Osteocyte (in vitro differentiated cells): ENCODE measurements at regions not wholly inside any gene's neighbourhood (a gene's known extent, or its start where the extent isn't known, plus 50 kb on each side); places are given as distances from the start of the nearest gene placed in this dataset.

Source experiments
- DNase-seq: peaks from one replicate; pipeline ENCODE4 v3.0.0; 2021; ENCODE audit warnings: mixed read lengths; ENCODE audit not compliant: unreplicated experiment; ENCODE audit errors: extremely low spot score
- H3K27ac Mint-ChIP-seq: one replicate; pipeline ENCODE4 v1.8.0; 2021; ENCODE audit warnings: mild to moderate bottlenecking, mixed read lengths; ENCODE audit not compliant: unreplicated experiment
- H3K27me3 Mint-ChIP-seq: one replicate; pipeline ENCODE4 v1.8.0; 2021; ENCODE audit warnings: mixed read lengths; ENCODE audit not compliant: unreplicated experiment
- H3K36me3 Mint-ChIP-seq: one replicate; pipeline ENCODE4 v1.8.0; 2021; ENCODE audit warnings: mixed read lengths; ENCODE audit not compliant: unreplicated experiment
- H3K4me1 Mint-ChIP-seq: one replicate; pipeline ENCODE4 v1.8.0; 2021; ENCODE audit warnings: mixed read lengths; ENCODE audit not compliant: unreplicated experiment
- H3K4me3 Mint-ChIP-seq: one replicate; pipeline ENCODE4 v1.8.0; 2021; ENCODE audit warnings: mild to moderate bottlenecking, moderate library complexity, mixed read lengths; ENCODE audit not compliant: unreplicated experiment
- H3K9me3 Mint-ChIP-seq: one replicate; pipeline ENCODE4 v1.8.0; 2021; ENCODE audit warnings: mixed read lengths; ENCODE audit not compliant: unreplicated experiment
- TF ChIP-seq, protein P1 (sequence below): fragments of 200-600 bp; sonication (generic); IDR thresholded peaks from 2 replicates; pipeline ENCODE4 v1.5.0; 2021; ENCODE audit warnings: antibody characterized with exemption, mild to moderate bottlenecking, moderate library complexity

DNA sequence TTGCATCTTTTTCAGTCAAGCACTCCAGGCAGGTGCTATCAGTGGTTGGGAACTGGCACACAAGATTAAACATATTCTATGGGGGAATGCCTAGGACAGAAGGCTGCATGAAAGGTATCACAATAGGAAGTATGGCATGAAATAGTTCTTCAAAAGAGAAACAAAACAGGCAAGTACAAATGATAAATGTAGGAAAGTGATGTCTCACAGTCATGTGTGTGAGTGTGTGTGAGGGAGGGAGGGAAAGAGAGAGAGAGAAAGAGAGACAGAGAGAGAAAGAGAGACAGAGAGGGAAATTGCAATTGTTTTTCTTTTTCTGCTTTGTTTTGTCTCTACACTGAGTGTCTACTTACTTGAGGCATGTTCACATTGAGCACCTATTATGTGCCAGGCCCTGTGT lies 456.3 kb downstream of the MIAT start:
- peaks cover 70% of the 10 kb centered on the region for H3K4me1 Mint-ChIP-seq
- H3K9me3 Mint-ChIP-seq: peaks cover 11% of the 10 kb centered on the region
- H3K27ac Mint-ChIP-seq: peak overlapping the region; percentile 90

DNA sequence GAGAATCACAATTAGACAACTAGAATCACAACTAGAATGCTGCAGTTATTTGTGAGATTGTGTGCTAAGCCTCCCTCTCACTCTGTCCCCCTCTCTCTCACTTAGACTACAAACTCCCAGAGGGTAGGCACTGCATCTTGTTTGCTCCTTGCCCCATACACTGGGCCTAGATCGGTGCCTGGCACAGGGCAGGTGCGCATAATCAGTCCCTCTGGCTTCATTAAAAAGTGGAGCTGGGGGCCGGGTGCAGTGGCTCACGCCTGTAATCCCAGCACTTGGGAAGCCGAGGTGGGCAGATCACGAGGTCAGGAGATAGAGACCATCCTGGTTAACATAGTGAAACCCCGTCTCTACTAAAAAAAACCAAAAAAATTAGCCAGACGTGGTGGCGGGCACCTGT lies 456.8 kb downstream of the MIAT start:
- Mint-ChIP-seq H3K27ac (no peak overlapping the region), H3K4me1 (peaks cover 67% of the 10 kb centered on the region), H3K4me3 (no peak overlapping the region), H3K27me3 (no peaks in the 10 kb centered on the region), H3K36me3 (peaks cover 4% of the 10 kb centered on the region), H3K9me3 (peaks cover 12% of the 10 kb centered on the region)
- no peak for DNase-seq
- TF ChIP-seq, protein P1, sequence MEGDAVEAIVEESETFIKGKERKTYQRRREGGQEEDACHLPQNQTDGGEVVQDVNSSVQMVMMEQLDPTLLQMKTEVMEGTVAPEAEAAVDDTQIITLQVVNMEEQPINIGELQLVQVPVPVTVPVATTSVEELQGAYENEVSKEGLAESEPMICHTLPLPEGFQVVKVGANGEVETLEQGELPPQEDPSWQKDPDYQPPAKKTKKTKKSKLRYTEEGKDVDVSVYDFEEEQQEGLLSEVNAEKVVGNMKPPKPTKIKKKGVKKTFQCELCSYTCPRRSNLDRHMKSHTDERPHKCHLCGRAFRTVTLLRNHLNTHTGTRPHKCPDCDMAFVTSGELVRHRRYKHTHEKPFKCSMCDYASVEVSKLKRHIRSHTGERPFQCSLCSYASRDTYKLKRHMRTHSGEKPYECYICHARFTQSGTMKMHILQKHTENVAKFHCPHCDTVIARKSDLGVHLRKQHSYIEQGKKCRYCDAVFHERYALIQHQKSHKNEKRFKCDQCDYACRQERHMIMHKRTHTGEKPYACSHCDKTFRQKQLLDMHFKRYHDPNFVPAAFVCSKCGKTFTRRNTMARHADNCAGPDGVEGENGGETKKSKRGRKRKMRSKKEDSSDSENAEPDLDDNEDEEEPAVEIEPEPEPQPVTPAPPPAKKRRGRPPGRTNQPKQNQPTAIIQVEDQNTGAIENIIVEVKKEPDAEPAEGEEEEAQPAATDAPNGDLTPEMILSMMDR: no peak

More for the DNA sequence above, 456.3 kb downstream of the MIAT start:
- no peak for DNase-seq
- peaks cover 1% of the 10 kb centered on the region for H3K36me3 Mint-ChIP-seq
- no peak overlapping the region for H3K4me3 Mint-ChIP-seq
- TF ChIP-seq, protein P1: no peak
- H3K27me3 Mint-ChIP-seq: no peaks in the 10 kb centered on the region

DNA sequence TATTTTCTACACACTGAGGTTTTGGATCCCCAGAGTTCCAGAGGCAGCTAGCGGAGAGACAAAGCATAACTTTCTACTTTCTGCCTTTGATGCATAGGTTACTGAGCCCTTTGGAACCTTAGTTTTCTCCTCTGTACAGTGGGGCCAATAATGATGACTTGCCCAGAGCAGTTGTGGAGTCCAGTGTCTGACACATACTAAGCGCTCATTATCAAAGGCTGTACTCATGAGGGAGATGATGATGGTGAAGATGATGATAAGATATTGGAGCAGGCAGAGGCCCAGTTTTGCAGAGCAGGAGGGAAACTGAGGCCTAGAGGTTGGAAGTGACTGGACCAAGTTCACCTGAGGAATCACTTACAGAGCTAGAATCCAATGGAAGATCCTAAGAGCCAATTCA lies 458.0 kb downstream of the MIAT start:
- Mint-ChIP-seq H3K36me3 (peaks cover 4% of the 10 kb centered on the region), H3K4me1 (peaks cover 57% of the 10 kb centered on the region), H3K27me3 (no peaks in the 10 kb centered on the region), H3K4me3 (no peak overlapping the region), H3K9me3 (peaks cover 12% of the 10 kb centered on the region), H3K27ac (peak overlapping the region; percentile 19)
- TF ChIP-seq, protein P1: no peak
- DNase-seq: no peak

DNA sequence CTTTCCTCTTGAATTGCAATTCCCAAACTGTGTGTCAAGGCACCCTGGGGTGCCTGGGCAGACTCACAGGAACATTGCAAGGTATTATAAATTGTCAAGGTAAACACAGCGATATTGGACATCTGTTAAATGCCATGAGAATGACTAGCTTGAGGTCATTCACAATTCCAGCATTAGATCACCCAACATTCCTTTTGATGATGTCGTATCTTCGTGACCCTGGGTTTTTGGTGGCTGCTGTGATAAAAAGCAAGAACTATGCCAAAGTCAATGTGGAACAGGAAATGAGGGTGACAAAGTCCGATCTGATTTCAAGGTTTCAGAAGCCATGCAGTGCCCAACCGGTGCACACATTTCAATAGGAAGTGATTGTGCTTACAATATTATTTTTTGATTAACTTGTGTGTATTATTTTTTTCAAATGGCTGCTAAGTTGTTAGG lies 458.4 kb downstream of the MIAT start:
- Mint-ChIP-seq H3K9me3 (peaks cover 12% of the 10 kb centered on the region), H3K27me3 (no peaks in the 10 kb centered on the region), H3K27ac (peak overlapping the region; percentile 50), H3K36me3 (peaks cover 4% of the 10 kb centered on the region), H3K4me1 (peaks cover 53% of the 10 kb centered on the region), H3K4me3 (no peak overlapping the region)
- TF ChIP-seq, protein P1: no peak
- no peak for DNase-seq

DNA sequence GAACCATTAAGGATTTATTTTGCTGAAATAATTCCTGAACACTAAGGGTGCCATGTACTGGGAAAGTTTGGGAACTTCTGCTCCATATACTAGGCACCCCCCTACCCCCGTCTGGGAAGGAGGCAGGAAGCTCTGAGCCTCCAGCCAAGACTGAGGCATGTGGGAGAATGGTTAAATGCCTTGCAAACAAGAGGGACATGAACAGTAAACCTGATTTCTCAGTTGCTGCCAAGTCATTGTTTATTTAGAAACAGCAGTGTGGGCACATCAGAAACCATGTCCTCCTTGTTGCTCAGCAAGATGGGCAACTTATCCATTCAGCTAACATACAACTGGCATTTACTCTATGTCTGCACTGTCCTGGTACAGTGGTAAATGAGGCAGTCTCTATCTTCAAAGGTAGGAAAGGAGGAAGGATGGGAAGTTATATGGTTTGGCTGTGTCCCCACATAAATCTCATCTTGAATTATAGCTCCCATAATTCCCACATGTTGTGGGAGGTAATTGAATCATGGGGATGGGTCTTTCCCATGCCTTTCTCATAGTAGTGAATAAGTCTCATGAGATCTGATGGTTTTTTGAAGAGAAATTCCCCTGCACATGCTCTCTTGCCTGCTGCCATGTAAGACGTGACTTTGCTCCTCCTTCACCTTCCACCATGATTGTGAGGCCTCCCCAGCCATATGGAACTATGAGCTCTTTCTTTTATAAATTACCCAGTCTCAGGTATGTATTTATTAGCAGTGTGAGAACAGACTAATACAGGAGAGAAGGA lies 459.1 kb downstream of the MIAT start:
- TF ChIP-seq, protein P1: no peak
- Mint-ChIP-seq H3K27ac (peak overlapping the region; percentile 50), H3K9me3 (peaks cover 12% of the 10 kb centered on the region), H3K27me3 (no peaks in the 10 kb centered on the region), H3K4me1 (peaks cover 46% of the 10 kb centered on the region), H3K4me3 (no peak overlapping the region), H3K36me3 (peaks cover 6% of the 10 kb centered on the region)
- DNase-seq: no peak
